Ishikawa (cell line): ENCODE measurements at regions not wholly inside any gene's neighbourhood (a gene's known extent, or its start where the extent isn't known, plus 50 kb on each side); places are given as distances from the start of the nearest gene placed in this dataset.

Experiments used
- CEBPB ChIP-seq: IDR thresholded peaks from 2 replicates; pipeline ENCODE4 v1.6.1; 2012
- CREB1 ChIP-seq: IDR thresholded peaks from 2 replicates; pipeline ENCODE4 v1.6.1; 2012; ENCODE audit warnings: low read depth
- EGR1 ChIP-seq: IDR thresholded peaks from 2 replicates; pipeline ENCODE4 v1.6.1; 2012
- EP300 ChIP-seq: IDR thresholded peaks from 2 replicates; pipeline ENCODE4 v1.6.1; 2012; ENCODE audit warnings: borderline replicate concordance
- FOXM1 ChIP-seq: IDR thresholded peaks from 2 replicates; pipeline ENCODE4 v1.6.1; 2012; ENCODE audit warnings: low read depth, borderline replicate concordance
- MAX ChIP-seq: IDR thresholded peaks from 2 replicates; pipeline ENCODE4 v1.6.1; 2012
- NFIC ChIP-seq: IDR thresholded peaks from 2 replicates; pipeline ENCODE4 v1.6.1; 2012
- RAD21 ChIP-seq: IDR thresholded peaks from 2 replicates; pipeline ENCODE4 v1.6.1; 2012; ENCODE audit warnings: low read depth
- REST ChIP-seq: IDR thresholded peaks from 2 replicates; pipeline ENCODE4 v1.6.1; 2012; ENCODE audit warnings: low read depth, mild to moderate bottlenecking
- TAF1 ChIP-seq: IDR thresholded peaks from 2 replicates; pipeline ENCODE4 v1.6.1; 2012; ENCODE audit warnings: low read depth, mild to moderate bottlenecking
- TCF12 ChIP-seq: IDR thresholded peaks from 2 replicates; pipeline ENCODE4 v1.6.1; 2012; ENCODE audit warnings: low read depth
- TEAD4 ChIP-seq: IDR thresholded peaks from 2 replicates; pipeline ENCODE4 v1.6.1; 2012
- USF1 ChIP-seq: IDR thresholded peaks from 2 replicates; pipeline ENCODE4 v1.6.1; 2012
- YY1 ChIP-seq: IDR thresholded peaks from 2 replicates; pipeline ENCODE4 v1.6.1; 2012; ENCODE audit warnings: low read depth
- ZBTB7A ChIP-seq: IDR thresholded peaks from 2 replicates; pipeline ENCODE4 v1.6.1; 2012; ENCODE audit warnings: low read depth

GRCh38 chr6:105760746-105761145 lies 325.4 kb upstream of the PRDM1 start:
- no peak for TF ChIP-seq MAX
- no peak for TF ChIP-seq EP300
- TF ChIP-seq CEBPB, result no peak

- TF ChIP-seq USF1, result no peak
- TF ChIP-seq MAX, result no peak
- no peak for TF ChIP-seq RAD21
- no peak for TF ChIP-seq ZBTB7A
- TF ChIP-seq REST, result no peak
- no peak for TF ChIP-seq TEAD4
- no peak for TF ChIP-seq TCF12
- no peak for TF ChIP-seq EGR1
- TF ChIP-seq TAF1, result no peak
- TF ChIP-seq FOXM1, result no peak
- no peak for TF ChIP-seq CREB1
Observed at GRCh38 chr6:105759946-105760345, 326.2 kb upstream of the PRDM1 start.

- no peak for TF ChIP-seq EP300
- no peak for TF ChIP-seq MAX
- no peak for TF ChIP-seq CEBPB
- TF ChIP-seq YY1, result no peak
- TF ChIP-seq REST, result no peak
- no peak for TF ChIP-seq NFIC
- no peak for TF ChIP-seq FOXM1
- TF ChIP-seq EGR1, result no peak
- no peak for TF ChIP-seq CREB1
- no peak for TF ChIP-seq RAD21
- no peak for TF ChIP-seq ZBTB7A
- no peak for TF ChIP-seq TEAD4
- no peak for TF ChIP-seq TAF1
- no peak for TF ChIP-seq TCF12
- no peak for TF ChIP-seq USF1
Observed at GRCh38 chr6:105759015-105759414, 327.1 kb upstream of the PRDM1 start.

GRCh38 chr6:105757512-105758200 lies 328.5 kb upstream of the PRDM1 start:
- no peak for TF ChIP-seq EP300
- no peak for TF ChIP-seq YY1
- TF ChIP-seq USF1, result no peak
- no peak for TF ChIP-seq ZBTB7A
- no peak for TF ChIP-seq EGR1
- TF ChIP-seq MAX, result no peak
- TF ChIP-seq FOXM1, result no peak
- no peak for TF ChIP-seq TCF12
- TF ChIP-seq TAF1, result no peak
- TF ChIP-seq NFIC, result no peak

- no peak for TF ChIP-seq FOXM1
- TF ChIP-seq TCF12, result no peak
- no peak for TF ChIP-seq ZBTB7A
- TF ChIP-seq RAD21, result no peak
- no peak for TF ChIP-seq USF1
- TF ChIP-seq CREB1, result no peak
- no peak for TF ChIP-seq EP300
- TF ChIP-seq MAX, result no peak
- TF ChIP-seq NFIC, result no peak
- TF ChIP-seq REST, result no peak
- TF ChIP-seq TAF1, result no peak
- TF ChIP-seq TEAD4, result no peak
- no peak for TF ChIP-seq YY1
- TF ChIP-seq CEBPB, result no peak
- TF ChIP-seq EGR1, result no peak
Observed at GRCh38 chr6:105755885-105756284, 330.3 kb upstream of the PRDM1 start.
